ENCODE measurements at regions not wholly inside any gene's neighbourhood (a gene's known extent, or its start where the extent isn't known, plus 50 kb on each side); places are given as distances from the start of the nearest gene placed in this dataset.
"Not testable (repeated sequence)": the region's sequence is repeated elsewhere in the genome, so short reads cannot be mapped to it uniquely, and the experiment has no call there.

- no peak for TF ChIP-seq CTCF (IDR thresholded peaks at IDR 0.05)
- Histone ChIP-seq H3K9me3 (no peaks in the 10 kb centered on the region), H3K27ac (no peak overlapping the region), H3K27me3 (no peaks in the 10 kb centered on the region), H3K9ac (ENCODE audit: low read depth in 2 of 2, low read length in 2 of 2) (no peak overlapping the region), H3K36me3 (no peaks in the 10 kb centered on the region), H3K4me3 (no peak overlapping the region), H3K4me1 (no peaks in the 10 kb centered on the region)
- intact Hi-C loops (cut with DNase I): no loop called here
- DNase-seq: no peak
Measured at GRCh38 chr15:61364871-61365270, 135.8 kb upstream of the RORA start.

- intact Hi-C loops (cut with DNase I): not testable (repeated sequence)
Measured at GRCh38 chr15:61362912-61363311, 133.8 kb upstream of the RORA start.

GRCh38 chr15:61344293-61344692, 115.2 kb upstream of the RORA start:
- intact Hi-C loops (cut with DNase I): no loop called here
- no peaks in the 10 kb centered on the region for H3K4me1 ChIP-seq
- H3K36me3 ChIP-seq: no peaks in the 10 kb centered on the region
- H3K4me3 ChIP-seq: no peak overlapping the region
- H3K27me3 ChIP-seq: no peaks in the 10 kb centered on the region
- H3K9me3 ChIP-seq: no peaks in the 10 kb centered on the region
- no peak for DNase-seq
- TF ChIP-seq CTCF (IDR thresholded peaks at IDR 0.05): no peak
- H3K27ac ChIP-seq: no peak overlapping the region
- H3K9ac ChIP-seq (ENCODE audit: low read depth in 2 of 2, low read length in 2 of 2): no peak overlapping the region

More at GRCh38 chr15:61362912-61363311, 133.8 kb upstream of the RORA start:
- DNase-seq; H3K9ac ChIP-seq (ENCODE audit: low read depth in 2 of 2, low read length in 2 of 2); H3K27me3 ChIP-seq; H3K9me3 ChIP-seq; H3K36me3 ChIP-seq; H3K4me3 ChIP-seq; H3K27ac ChIP-seq; H3K4me1 ChIP-seq: not testable (repeated sequence)

- H3K36me3 ChIP-seq: no peaks in the 10 kb centered on the region
- TF ChIP-seq CTCF (IDR thresholded peaks at IDR 0.05): no peak
- DNase-seq: no peak
- no peaks in the 10 kb centered on the region for H3K27me3 ChIP-seq
- H3K9ac ChIP-seq (ENCODE audit: low read depth in 2 of 2, low read length in 2 of 2): no peak overlapping the region
- no peak overlapping the region for H3K4me3 ChIP-seq
- H3K27ac ChIP-seq: no peak overlapping the region
- no peaks in the 10 kb centered on the region for H3K9me3 ChIP-seq
- intact Hi-C loops (cut with DNase I): no loop called here
- no peaks in the 10 kb centered on the region for H3K4me1 ChIP-seq
Measured at GRCh38 chr15:61342390-61342789, 113.3 kb upstream of the RORA start.

- DNase-seq: no peak
Measured at GRCh38 chr15:61339516-61339915, 110.4 kb upstream of the RORA start.

GRCh38 chr15:61337541-61337940, 108.4 kb upstream of the RORA start:
- no peak for TF ChIP-seq CTCF (IDR thresholded peaks at IDR 0.05)
- Histone ChIP-seq H3K36me3 (no peaks in the 10 kb centered on the region), H3K27ac (no peak overlapping the region), H3K9ac (ENCODE audit: low read depth in 2 of 2, low read length in 2 of 2) (no peak overlapping the region), H3K27me3 (no peaks in the 10 kb centered on the region), H3K4me3 (no peak overlapping the region), H3K9me3 (no peaks in the 10 kb centered on the region), H3K4me1 (no peaks in the 10 kb centered on the region)
- intact Hi-C loops (cut with DNase I): no loop called here
- no peak for DNase-seq

More at GRCh38 chr15:61339516-61339915, 110.4 kb upstream of the RORA start:
- Histone ChIP-seq H3K4me3 (no peak overlapping the region), H3K4me1 (no peaks in the 10 kb centered on the region), H3K9ac (ENCODE audit: low read depth in 2 of 2, low read length in 2 of 2) (no peak overlapping the region), H3K27ac (no peak overlapping the region), H3K27me3 (no peaks in the 10 kb centered on the region), H3K36me3 (no peaks in the 10 kb centered on the region), H3K9me3 (no peaks in the 10 kb centered on the region)
- TF ChIP-seq CTCF (IDR thresholded peaks at IDR 0.05): no peak
- intact Hi-C loops (cut with DNase I): no loop called here
